Right atrium auricular region (tissue), 2 donors: ENCODE measurements at regions not wholly inside any gene's neighbourhood (a gene's known extent, or its start where the extent isn't known, plus 50 kb on each side); places are given as distances from the start of the nearest gene placed in this dataset.
"Not testable (repeated sequence)": the region's sequence is repeated elsewhere in the genome, so short reads cannot be mapped to it uniquely, and the experiment has no call there.

Source experiments
- DNase-seq: peaks from one replicate; pipeline ENCODE4 v3.0.0-alpha.2; 2019; ENCODE audit warnings: low spot score
- H3K27ac ChIP-seq, 2 donors: fragments of 200-600 bp; sonication (generic); 1 replicate in 1 of 2; 2 replicates in 1 of 2; pipeline ENCODE4 v1.5.1; 2016 to 2019
- H3K27me3 ChIP-seq, 2 donors: fragments of 200-600 bp; sonication (generic); one replicate each; pipeline versions ENCODE4 v1.5.1 to v1.6.0; 2017 to 2019
- H3K36me3 ChIP-seq: fragments of 200-600 bp; sonication (generic); one replicate; pipeline ENCODE4 v1.5.1; 2016
- H3K4me1 ChIP-seq, 2 donors: fragments of 200-600 bp; sonication (generic); one replicate each; pipeline versions ENCODE4 v1.5.1 to v1.6.0; 2017 to 2019
- H3K4me3 ChIP-seq, 2 donors: fragments of 200-600 bp; sonication (generic); 1 replicate in 1 of 2; 2 replicates in 1 of 2; pipeline ENCODE4 v1.5.1; 2017 to 2019; ENCODE audit warnings: mild to moderate bottlenecking in 1 of 2, moderate library complexity in 1 of 2
- H3K9me3 ChIP-seq, 2 donors: fragments of 200-600 bp; sonication (generic); one replicate each; pipeline ENCODE4 v1.5.1; 2019
- TF ChIP-seq, protein P1 (sequence below), 2 donors: fragments of 200-600 bp; sonication (generic); IDR thresholded peaks; one replicate each; pipeline ENCODE4 v1.5.1; 2019; ENCODE audit warnings: antibody characterized with exemption in 2 of 2

DNA sequence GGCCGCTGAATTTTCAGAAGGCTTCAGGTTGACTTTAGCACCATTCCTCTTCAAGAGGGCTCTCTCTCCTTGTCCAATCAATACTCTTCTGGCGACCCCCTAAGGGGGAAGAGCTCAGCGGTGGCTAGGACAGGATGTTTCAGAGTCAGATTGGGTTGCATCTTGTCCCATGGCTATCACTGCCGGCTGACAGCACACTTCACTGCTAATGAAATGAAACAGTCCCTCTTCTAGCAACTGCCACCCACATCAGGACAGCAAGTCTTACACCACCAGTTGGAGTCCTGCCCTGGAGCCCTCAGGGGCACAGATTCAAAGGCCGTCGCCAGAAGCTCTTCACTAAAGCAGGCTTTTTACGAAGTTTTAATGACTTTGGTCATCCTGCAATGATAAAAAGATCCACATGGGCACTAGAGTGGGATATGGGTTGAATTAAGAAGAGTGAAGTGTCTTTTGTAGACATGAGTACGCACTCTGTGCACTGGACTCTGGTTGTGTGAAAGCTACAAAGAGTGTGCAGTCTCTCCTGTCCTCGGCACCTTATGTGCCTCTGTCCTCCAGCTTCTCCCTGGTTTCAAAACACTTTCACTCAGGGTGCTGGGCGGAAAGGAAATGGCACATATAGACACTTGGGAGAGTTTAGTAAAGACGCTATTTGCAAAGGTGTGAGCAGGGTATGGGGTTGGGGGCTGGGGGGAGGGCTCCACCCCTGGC is 66.1 kb upstream of the SLC22A16 start:
- H3K36me3 ChIP-seq: no peaks in the 10 kb centered on the region
- peaks cover 0 to 32% of the 10 kb centered on the region in 2 donors for H3K4me1 ChIP-seq
- TF ChIP-seq, protein P1, sequence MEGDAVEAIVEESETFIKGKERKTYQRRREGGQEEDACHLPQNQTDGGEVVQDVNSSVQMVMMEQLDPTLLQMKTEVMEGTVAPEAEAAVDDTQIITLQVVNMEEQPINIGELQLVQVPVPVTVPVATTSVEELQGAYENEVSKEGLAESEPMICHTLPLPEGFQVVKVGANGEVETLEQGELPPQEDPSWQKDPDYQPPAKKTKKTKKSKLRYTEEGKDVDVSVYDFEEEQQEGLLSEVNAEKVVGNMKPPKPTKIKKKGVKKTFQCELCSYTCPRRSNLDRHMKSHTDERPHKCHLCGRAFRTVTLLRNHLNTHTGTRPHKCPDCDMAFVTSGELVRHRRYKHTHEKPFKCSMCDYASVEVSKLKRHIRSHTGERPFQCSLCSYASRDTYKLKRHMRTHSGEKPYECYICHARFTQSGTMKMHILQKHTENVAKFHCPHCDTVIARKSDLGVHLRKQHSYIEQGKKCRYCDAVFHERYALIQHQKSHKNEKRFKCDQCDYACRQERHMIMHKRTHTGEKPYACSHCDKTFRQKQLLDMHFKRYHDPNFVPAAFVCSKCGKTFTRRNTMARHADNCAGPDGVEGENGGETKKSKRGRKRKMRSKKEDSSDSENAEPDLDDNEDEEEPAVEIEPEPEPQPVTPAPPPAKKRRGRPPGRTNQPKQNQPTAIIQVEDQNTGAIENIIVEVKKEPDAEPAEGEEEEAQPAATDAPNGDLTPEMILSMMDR (IDR thresholded peaks at IDR 0.05): no peak
- H3K27me3 ChIP-seq: no peaks in the 10 kb centered on the region
- no peak for DNase-seq
- peaks cover 0 to 8% of the 10 kb centered on the region in 2 donors for H3K9me3 ChIP-seq
- H3K27ac ChIP-seq: peak overlapping the region; percentile 72 to 86
- no peak overlapping the region for H3K4me3 ChIP-seq

DNA sequence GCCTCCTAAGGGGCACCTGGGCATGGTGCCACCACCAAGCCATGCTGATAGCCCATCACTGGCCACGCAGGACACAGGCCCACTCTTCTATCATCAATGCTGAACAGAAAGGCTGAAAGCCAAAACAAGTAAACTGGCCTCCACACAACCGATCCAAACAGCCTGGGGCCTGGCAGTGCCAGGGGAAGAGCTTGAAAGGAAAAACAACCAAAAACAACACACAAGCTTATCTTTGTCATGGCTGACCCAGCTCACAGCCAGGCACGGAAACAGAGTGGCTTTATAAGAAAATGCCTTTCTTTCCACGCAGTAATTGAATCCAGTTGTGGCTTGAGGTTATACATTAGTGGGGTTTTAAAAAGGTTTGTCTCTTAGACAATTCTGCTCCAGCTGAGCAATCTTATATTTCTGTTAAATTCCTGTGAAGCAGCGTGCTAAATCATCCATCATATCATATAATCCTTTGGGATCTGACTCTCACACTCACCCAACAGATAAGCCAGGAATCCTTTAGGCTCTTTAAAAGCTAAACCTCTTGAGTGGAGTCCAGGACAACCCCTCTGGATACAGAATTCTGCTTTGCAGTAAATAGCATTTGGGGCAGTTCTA is 65.4 kb upstream of the SLC22A16 start:
- no peaks in the 10 kb centered on the region for H3K36me3 ChIP-seq
- DNase-seq: no peak
- H3K4me3 ChIP-seq: no peak overlapping the region
- H3K9me3 ChIP-seq: peaks cover 0 to 8% of the 10 kb centered on the region in 2 donors
- peak overlapping the region; percentile 72 to 86 for H3K27ac ChIP-seq
- TF ChIP-seq, protein P1 (IDR thresholded peaks at IDR 0.05): no peak
- H3K4me1 ChIP-seq: peaks cover 0 to 32% of the 10 kb centered on the region in 2 donors
- H3K27me3 ChIP-seq: no peaks in the 10 kb centered on the region

DNA sequence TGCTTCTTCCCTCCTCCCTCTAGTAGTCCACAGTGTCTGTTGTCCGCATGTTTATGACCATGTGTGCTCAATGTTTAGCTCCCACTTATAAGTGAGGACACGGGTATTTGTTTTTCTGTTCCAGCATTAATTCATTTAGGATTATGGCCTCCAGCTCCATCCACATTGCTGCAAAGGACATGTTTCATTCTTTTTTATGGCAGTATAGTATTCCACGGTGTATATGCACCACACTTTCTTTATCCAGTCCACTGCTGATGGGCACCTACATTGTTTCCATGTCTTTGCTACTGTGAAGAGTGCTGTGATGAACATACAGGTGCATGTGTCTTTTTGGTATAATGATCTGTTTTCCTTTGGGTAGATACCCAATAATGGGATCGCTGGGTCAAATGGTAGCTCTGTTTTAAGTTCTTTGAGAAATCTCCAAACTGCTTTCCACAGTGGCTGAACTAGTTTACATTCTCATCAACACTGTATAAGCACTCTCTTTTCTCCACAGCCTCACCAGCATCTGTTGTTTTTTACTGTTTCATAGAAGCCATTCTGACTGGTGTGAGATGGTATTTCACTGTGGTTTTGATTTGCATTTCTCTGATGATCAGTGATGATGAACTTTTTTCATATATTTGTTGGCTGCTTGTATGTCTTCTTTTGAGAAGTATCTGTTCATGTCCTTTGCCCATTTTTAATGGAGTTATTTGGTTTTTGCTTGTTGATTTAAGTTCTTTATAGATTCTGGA is 63.0 kb upstream of the SLC22A16 start:
- not testable (repeated sequence) for H3K36me3 ChIP-seq, H3K9me3 ChIP-seq, H3K27me3 ChIP-seq, DNase-seq, H3K27ac ChIP-seq, H3K4me3 ChIP-seq
- peaks cover 0 to 31% of the 10 kb centered on the region in 2 donors for H3K4me1 ChIP-seq

DNA sequence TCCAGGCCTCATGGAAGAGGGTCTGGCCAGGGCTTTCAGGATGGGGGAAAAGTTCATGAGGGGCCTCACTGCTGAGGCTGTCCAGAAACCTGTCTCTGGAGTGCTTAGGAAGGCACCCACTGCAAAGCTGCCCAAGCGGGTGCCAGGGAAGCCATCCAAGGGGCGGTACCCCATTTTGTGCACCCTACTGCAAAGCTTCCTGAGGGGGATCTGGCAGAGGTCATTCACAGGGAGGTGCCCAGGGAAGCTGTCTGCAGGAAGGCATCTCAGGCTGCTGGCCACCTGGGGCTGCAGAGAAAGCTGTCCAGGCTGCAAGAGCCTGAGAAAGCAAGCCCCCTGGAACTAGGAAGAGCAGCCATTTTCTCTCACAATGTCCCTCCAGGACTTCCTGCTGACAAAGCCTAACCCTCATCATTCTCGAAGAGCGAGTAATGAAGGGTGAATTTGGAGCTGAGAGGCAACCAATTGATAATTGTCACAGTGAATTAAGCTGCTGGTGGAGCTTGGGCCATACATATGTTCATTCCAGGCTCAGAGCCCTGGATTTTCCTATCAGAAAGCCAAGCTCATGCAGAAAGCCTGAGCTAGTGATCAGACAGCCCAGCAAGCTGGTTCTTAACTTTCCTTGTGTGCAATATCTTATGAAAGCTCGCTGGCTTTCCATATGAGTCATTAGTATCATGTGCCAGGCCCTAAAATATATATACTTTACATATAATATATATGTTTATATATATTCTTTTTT is 62.2 kb upstream of the SLC22A16 start:
- no peak for DNase-seq
- TF ChIP-seq, protein P1 (IDR thresholded peaks at IDR 0.05): no peak
- Histone ChIP-seq H3K27me3 (no peaks in the 10 kb centered on the region), H3K9me3 (peaks cover 0 to 5% of the 10 kb centered on the region in 2 donors), H3K36me3 (no peaks in the 10 kb centered on the region), H3K4me3 (no peak overlapping the region), H3K4me1 (peaks cover 0 to 23% of the 10 kb centered on the region in 2 donors), H3K27ac (no peak overlapping the region)

DNA sequence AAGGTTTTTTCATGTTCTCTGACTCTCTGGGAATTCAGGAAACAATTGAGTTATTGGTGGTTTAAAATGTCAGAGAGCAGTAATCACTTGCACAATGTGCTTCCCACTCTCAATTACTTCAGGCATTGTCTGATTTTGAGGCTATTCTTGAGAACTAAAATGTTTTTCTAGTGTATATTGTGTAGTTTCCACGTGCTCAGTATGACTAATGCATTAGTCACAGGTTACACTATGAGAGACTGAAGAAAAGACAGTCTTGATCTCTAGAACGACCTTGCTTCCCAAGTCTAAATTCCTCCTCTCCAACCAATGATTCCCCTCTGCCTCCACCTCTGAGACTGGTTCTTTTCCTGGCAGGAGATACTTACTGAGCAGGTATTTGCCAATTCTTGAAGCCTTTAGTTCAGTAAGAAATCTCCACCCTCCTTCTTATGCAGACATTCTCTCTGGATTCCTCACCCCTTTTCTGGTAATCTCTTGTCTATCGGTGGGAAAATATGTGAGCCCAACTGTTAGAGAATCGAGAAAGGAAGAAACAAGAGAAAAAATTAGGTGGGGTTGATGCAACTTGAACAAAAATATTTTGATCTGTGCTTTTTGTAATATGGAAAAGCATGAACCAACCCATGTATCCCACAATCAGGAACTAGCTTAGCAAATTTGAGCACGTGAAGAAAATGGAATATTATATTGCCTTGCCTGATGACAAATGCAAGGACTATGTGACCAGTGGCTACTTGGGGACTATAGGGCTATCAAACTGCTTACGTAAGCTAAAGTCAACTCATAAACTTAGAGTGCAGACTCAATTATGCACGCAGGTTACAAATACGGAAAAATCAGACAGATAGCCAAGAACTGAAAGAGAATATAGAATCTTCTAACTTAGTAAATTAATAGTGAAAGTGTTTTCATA is 61.1 kb upstream of the SLC22A16 start:
- TF ChIP-seq, protein P1 (IDR thresholded peaks at IDR 0.05): no peak
- no peak for DNase-seq
- Histone ChIP-seq H3K4me1 (peaks cover 0 to 12% of the 10 kb centered on the region in 2 donors), H3K4me3 (no peak overlapping the region), H3K9me3 (peaks cover 0 to 5% of the 10 kb centered on the region in 2 donors), H3K27me3 (no peaks in the 10 kb centered on the region), H3K27ac (no peak overlapping the region), H3K36me3 (no peaks in the 10 kb centered on the region)
